Activated CD4-positive, alpha-beta T cell treated with anti-CD3 and anti-CD28 coated beads, Interleukin-2, amount 50 U/mL, for 1 hour (primary cell): ENCODE measurements at regions not wholly inside any gene's neighbourhood (a gene's known extent, or its start where the extent isn't known, plus 50 kb on each side); places are given as distances from the start of the nearest gene placed in this dataset.
"Not testable (repeated sequence)": the region's sequence is repeated elsewhere in the genome, so short reads cannot be mapped to it uniquely, and the experiment has no call there.

Experiments
- DNase-seq: peaks from one replicate; pipeline ENCODE4 v3.0.0-alpha.2; 2020

GRCh38 chr5:154542581-154542980, 64.6 kb upstream of the HAND1 start:
- no peak for DNase-seq

GRCh38 chr5:154542000-154542399, 64.0 kb upstream of the HAND1 start:
- no peak for DNase-seq

GRCh38 chr5:154541553-154541952, 63.5 kb upstream of the HAND1 start:
- no peak for DNase-seq

GRCh38 chr5:154540600-154540999, 62.6 kb upstream of the HAND1 start:
- no peak for DNase-seq

GRCh38 chr5:154538492-154538891, 60.5 kb upstream of the HAND1 start:
- DNase-seq = no peak

DNA sequence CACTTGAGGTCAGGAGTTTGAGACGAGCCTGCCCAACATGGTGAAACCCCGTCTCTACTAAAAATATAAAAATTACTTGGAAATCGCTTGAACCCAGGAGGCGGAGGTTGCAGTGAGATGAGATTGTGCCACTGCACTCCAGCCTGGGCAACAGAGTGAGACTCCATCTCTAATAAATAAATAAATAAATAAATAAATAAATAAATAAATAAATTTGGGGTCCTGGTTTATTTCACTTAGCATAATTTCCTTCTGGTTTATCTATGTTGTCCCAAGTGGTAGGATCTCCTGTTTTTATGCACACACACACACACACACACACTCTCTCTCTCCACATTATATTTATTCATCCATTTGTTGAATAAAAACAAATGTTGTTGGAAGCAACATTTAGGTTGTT, 58.4 kb upstream of the HAND1 start:
- DNase-seq = not testable (repeated sequence)

- DNase-seq = no peak
These were observed 57.5 kb upstream of the HAND1 start for GRCh38 chr5:154535535-154535934.

DNA sequence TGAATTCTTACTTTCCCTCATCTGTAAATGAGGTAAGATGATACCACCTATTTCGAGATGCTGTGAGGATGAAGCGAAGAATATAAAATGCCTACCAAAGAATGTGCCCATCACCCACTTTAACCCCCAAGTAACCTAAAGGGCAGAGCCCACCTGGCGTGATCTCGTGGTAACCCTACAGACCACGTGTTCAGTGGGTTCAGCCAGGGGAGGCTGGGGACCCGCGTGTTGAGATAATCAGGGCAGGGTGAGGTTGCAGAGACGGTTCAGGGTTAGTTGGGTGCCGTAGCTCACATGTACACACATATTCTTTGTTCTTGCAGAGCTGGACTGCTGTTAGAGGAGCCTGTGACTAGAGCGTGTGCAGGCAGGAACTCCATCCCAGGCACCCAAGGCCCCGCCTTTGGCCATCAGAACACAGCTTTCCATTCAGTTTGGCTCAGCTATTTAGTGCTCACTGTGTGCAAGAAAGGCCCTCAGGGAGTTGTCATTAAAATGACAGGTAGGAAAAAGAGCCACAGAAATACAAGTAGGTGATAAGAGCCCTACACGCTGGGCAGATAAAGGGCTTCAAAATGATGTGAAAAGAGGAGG, 56.5 kb upstream of the HAND1 start:
- DNase-seq = no peak

DNA sequence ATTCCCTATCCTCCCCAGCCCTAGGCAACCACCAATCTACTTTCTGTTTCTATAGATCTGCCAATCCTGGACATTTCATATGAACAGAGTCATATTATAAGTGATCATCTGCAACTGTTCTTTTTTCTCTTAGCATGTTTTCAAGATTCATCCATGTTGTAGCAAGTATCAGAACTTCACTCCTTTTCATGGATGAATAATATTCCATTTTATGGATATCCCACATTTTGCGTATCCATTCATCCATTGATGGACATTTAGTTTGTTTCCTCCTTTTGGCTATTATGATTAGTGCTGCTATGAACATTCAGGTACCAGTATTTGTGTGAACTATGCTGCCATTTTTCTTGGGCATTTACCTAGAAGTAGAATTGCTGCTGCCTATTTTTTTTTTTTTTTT, 51.3 kb upstream of the HAND1 start:
- no peak for DNase-seq

GRCh38 chr5:154528005-154528594, 50.1 kb upstream of the HAND1 start:
- DNase-seq = no peak
